ENCODE measurements at regions not wholly inside any gene's neighbourhood (a gene's known extent, or its start where the extent isn't known, plus 50 kb on each side); places are given as distances from the start of the nearest gene placed in this dataset.

GRCh38 chr5:24145806-24146205, 499.0 kb downstream of the CDH10 start:
- no peaks in the 10 kb centered on the region for H3K27me3 ChIP-seq (ENCODE audit: insufficient read depth, low read depth, low read length)
- TF ChIP-seq MXI1 (conservative IDR thresholded peaks at IDR 0.05; ENCODE audit: poor library complexity, severe bottlenecking) (no peak), CTCF (IDR thresholded peaks at IDR 0.05; ENCODE audit: poor library complexity, severe bottlenecking) (no peak), EP300 (conservative IDR thresholded peaks at IDR 0.05; ENCODE audit: poor library complexity, severe bottlenecking) (no peak), TAF1 (IDR thresholded peaks at IDR 0.05; ENCODE audit: low read depth) (no peak), EZH2 (IDR thresholded peaks at IDR 0.05; ENCODE audit: borderline replicate concordance, insufficient read depth, low read length, poor library complexity, severe bottlenecking) (no peak), POLR2AphosphoS5 (IDR thresholded peaks at IDR 0.05) (no peak), SMC3 (conservative IDR thresholded peaks at IDR 0.05; ENCODE audit: poor library complexity) (no peak), RAD21 (conservative IDR thresholded peaks at IDR 0.05) (no peak)
- TF ChIP-seq, protein P1, sequence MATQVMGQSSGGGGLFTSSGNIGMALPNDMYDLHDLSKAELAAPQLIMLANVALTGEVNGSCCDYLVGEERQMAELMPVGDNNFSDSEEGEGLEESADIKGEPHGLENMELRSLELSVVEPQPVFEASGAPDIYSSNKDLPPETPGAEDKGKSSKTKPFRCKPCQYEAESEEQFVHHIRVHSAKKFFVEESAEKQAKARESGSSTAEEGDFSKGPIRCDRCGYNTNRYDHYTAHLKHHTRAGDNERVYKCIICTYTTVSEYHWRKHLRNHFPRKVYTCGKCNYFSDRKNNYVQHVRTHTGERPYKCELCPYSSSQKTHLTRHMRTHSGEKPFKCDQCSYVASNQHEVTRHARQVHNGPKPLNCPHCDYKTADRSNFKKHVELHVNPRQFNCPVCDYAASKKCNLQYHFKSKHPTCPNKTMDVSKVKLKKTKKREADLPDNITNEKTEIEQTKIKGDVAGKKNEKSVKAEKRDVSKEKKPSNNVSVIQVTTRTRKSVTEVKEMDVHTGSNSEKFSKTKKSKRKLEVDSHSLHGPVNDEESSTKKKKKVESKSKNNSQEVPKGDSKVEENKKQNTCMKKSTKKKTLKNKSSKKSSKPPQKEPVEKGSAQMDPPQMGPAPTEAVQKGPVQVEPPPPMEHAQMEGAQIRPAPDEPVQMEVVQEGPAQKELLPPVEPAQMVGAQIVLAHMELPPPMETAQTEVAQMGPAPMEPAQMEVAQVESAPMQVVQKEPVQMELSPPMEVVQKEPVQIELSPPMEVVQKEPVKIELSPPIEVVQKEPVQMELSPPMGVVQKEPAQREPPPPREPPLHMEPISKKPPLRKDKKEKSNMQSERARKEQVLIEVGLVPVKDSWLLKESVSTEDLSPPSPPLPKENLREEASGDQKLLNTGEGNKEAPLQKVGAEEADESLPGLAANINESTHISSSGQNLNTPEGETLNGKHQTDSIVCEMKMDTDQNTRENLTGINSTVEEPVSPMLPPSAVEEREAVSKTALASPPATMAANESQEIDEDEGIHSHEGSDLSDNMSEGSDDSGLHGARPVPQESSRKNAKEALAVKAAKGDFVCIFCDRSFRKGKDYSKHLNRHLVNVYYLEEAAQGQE (IDR thresholded peaks at IDR 0.05; ENCODE audit: borderline replicate concordance), result no peak
- no peaks in the 10 kb centered on the region for H3K79me2 ChIP-seq (replicated peaks; ENCODE audit: insufficient read depth, low read length)
- H3K36me3 ChIP-seq (ENCODE audit: insufficient read depth, low read length), result no peaks in the 10 kb centered on the region
- no peak overlapping the region for H3K9ac ChIP-seq (ENCODE audit: low read length)
- H4K20me1 ChIP-seq (ENCODE audit: insufficient read depth), result no peaks in the 10 kb centered on the region
- no peaks in the 10 kb centered on the region for H3F3A ChIP-seq (ENCODE audit: insufficient read depth, low read length, poor library complexity, severe bottlenecking)
- H3K9me2 ChIP-seq (ENCODE audit: insufficient read depth, low read length), result no peaks in the 10 kb centered on the region
- no peak overlapping the region for H3K4me2 ChIP-seq (ENCODE audit: low read length)
- H2AFZ ChIP-seq (ENCODE audit: low read depth, low read length), result no peak overlapping the region
- no peak overlapping the region for H3K4me3 ChIP-seq (ENCODE audit: low read length)
- H3K9me3 ChIP-seq (ENCODE audit: low read length), result no peaks in the 10 kb centered on the region
- H3K27ac ChIP-seq (ENCODE audit: low read length), result no peak overlapping the region

DNA sequence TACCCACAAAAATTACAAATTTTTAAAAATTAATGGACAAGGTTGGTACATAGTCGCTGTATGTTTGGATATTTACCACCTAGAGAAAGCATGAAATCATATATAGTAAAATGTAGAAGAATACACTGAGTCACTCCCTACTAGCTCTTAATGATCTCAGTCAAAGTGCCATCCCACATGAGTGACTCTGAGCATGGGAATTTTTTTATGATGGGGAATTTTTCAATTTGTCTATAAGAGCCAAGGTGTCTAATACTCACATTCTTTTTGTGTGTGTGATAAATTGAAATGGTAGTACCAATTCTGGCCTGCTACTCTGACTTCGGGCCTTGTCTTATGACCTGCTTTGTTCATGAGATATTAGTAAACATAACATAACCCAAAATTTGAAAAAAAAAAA, 483.2 kb downstream of the CDH10 start:
- Histone ChIP-seq H3K4me3 (ENCODE audit: low read length) (no peak overlapping the region), H3K79me2 (replicated peaks; ENCODE audit: insufficient read depth, low read length) (no peaks in the 10 kb centered on the region), H3F3A (ENCODE audit: insufficient read depth, low read length, poor library complexity, severe bottlenecking) (no peaks in the 10 kb centered on the region), H3K9ac (ENCODE audit: low read length) (no peak overlapping the region), H3K27me3 (ENCODE audit: insufficient read depth, low read depth, low read length) (no peaks in the 10 kb centered on the region), H3K4me2 (ENCODE audit: low read length) (no peak overlapping the region), H3K27ac (ENCODE audit: low read length) (no peak overlapping the region), H3K9me3 (ENCODE audit: low read length) (no peaks in the 10 kb centered on the region), H4K20me1 (ENCODE audit: insufficient read depth) (no peaks in the 10 kb centered on the region), H3K9me2 (ENCODE audit: insufficient read depth, low read length) (no peaks in the 10 kb centered on the region), H2AFZ (ENCODE audit: low read depth, low read length) (no peak overlapping the region), H3K36me3 (ENCODE audit: insufficient read depth, low read length) (no peaks in the 10 kb centered on the region)
- no peak for TF ChIP-seq CTCF (IDR thresholded peaks at IDR 0.05; ENCODE audit: poor library complexity, severe bottlenecking)
- TF ChIP-seq SMC3 (conservative IDR thresholded peaks at IDR 0.05; ENCODE audit: poor library complexity), result no peak
- no peak for TF ChIP-seq MXI1 (conservative IDR thresholded peaks at IDR 0.05; ENCODE audit: poor library complexity, severe bottlenecking)
- TF ChIP-seq EZH2 (IDR thresholded peaks at IDR 0.05; ENCODE audit: borderline replicate concordance, insufficient read depth, low read length, poor library complexity, severe bottlenecking), result no peak
